HL-60 (cell line): ENCODE measurements at regions not wholly inside any gene's neighbourhood (a gene's known extent, or its start where the extent isn't known, plus 50 kb on each side); places are given as distances from the start of the nearest gene placed in this dataset.

Source experiments
- DNase-seq, 2 experiments: peaks; one replicate each; pipeline ENCODE4 v3.0.0-alpha.2; 2010 to 2020; ENCODE audit warnings: low read depth in 1 of 2, low spot score in 1 of 2
- H3K27ac ChIP-seq: fragments of 250-450 bp; sonication (Bioruptor Pico); replicated peaks from 2 replicates; pipeline ENCODE4 v1.5.1; 2020; ENCODE audit warnings: mild to moderate bottlenecking, moderate library complexity
- H3K27me3 ChIP-seq: fragments of 250-450 bp; sonication (Bioruptor Pico); 2 replicates; pipeline ENCODE4 v1.5.1; 2021; ENCODE audit warnings: mild to moderate bottlenecking, moderate library complexity; ENCODE audit not compliant: insufficient read depth, poor library complexity, severe bottlenecking
- H3K4me3 ChIP-seq: replicated peaks from 2 replicates; pipeline ENCODE4 v1.5.1; 2011; ENCODE audit warnings: mild to moderate bottlenecking, control low read depth, low read length; ENCODE audit not compliant: insufficient read depth
- CTCF ChIP-seq: IDR thresholded peaks from one replicate; pipeline ENCODE4 v1.5.1; 2011; ENCODE audit warnings: low read length, control low read depth, inconsistent platforms; ENCODE audit not compliant: insufficient read depth
- GABPA ChIP-seq: IDR thresholded peaks from 2 replicates; pipeline ENCODE4 v1.6.1; 2012; ENCODE audit warnings: low read depth
- POLR2AphosphoS5 ChIP-seq: IDR thresholded peaks from 2 replicates; pipeline ENCODE4 v1.6.1; 2012; ENCODE audit warnings: low read depth
- REST ChIP-seq: IDR thresholded peaks from 2 replicates; pipeline ENCODE4 v1.6.1; 2012; ENCODE audit warnings: low read depth; ENCODE audit not compliant: insufficient replicate concordance
- SPI1 ChIP-seq: IDR thresholded peaks from 2 replicates; pipeline ENCODE4 v1.6.1; 2012; ENCODE audit warnings: low read depth, mild to moderate bottlenecking, borderline replicate concordance

GRCh38 chr13:95382411-95382810 is 81.2 kb upstream of the ABCC4 start:
- Histone ChIP-seq H3K4me3 (no peak overlapping the region), H3K27ac (no peak overlapping the region), H3K27me3 (no peaks in the 10 kb centered on the region)
- no peak for DNase-seq
- no peak for TF ChIP-seq GABPA
- TF ChIP-seq POLR2AphosphoS5, result no peak
- TF ChIP-seq CTCF, result no peak
- no peak for TF ChIP-seq REST
- no peak for TF ChIP-seq SPI1

GRCh38 chr13:95382916-95383315 is 81.7 kb upstream of the ABCC4 start:
- no peak overlapping the region for H3K4me3 ChIP-seq
- TF ChIP-seq POLR2AphosphoS5 (no peak), CTCF (no peak), SPI1 (no peak), GABPA (no peak), REST (no peak)
- no peak for DNase-seq
- H3K27ac ChIP-seq, result no peak overlapping the region
- no peaks in the 10 kb centered on the region for H3K27me3 ChIP-seq

GRCh38 chr13:95385373-95385772 is 84.1 kb upstream of the ABCC4 start:
- DNase-seq, result no peak
- H3K27ac ChIP-seq, result no peak overlapping the region
- TF ChIP-seq SPI1 (no peak), CTCF (no peak), GABPA (no peak), REST (no peak), POLR2AphosphoS5 (no peak)

More at GRCh38 chr13:95385373-95385772, 84.1 kb upstream of the ABCC4 start:
- Histone ChIP-seq H3K4me3 (no peak overlapping the region), H3K27me3 (no peaks in the 10 kb centered on the region)
